Stimulated activated naive CD4-positive, alpha-beta T cell (primary cell): ENCODE measurements at regions not wholly inside any gene's neighbourhood (a gene's known extent, or its start where the extent isn't known, plus 50 kb on each side); places are given as distances from the start of the nearest gene placed in this dataset.

ENCODE experiments used
- DNase-seq, 6 experiments: peaks; one replicate each; lab custom pipeline; 2025; lab: John Stamatoyannopoulos, UW

DNA sequence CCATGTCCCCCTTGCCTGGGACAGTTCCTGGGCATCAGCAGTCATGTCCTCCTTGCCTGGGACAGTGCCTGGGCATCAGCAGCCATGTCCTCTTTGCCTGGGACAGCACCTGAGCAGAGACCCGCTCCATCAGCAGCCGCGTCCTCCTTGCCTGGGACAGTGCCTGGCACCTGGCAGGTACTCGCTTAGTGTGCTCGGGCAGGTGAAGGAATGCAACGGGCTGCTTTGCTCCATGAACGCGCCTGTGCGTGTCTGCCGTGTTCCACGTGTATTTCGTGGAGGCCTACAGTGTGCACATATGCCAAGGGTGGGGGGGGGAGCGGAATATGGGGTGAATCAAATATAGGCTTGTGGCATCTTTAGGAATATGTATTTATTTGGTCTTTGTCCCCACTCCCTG lies 1490.7 kb downstream of the TBC1D22A start:
- no peak for DNase-seq

- DNase-seq = no peak
Observed at GRCh38 chr22:48251629-48252028, 1489.2 kb downstream of the TBC1D22A start.

- no peak for DNase-seq
Observed at GRCh38 chr22:48250937-48251530, 1488.6 kb downstream of the TBC1D22A start.

GRCh38 chr22:48250286-48250895 lies 1487.9 kb downstream of the TBC1D22A start:
- no peak for DNase-seq

GRCh38 chr22:48249713-48250268 lies 1487.3 kb downstream of the TBC1D22A start:
- DNase-seq = no peak

GRCh38 chr22:48248901-48249455 lies 1486.5 kb downstream of the TBC1D22A start:
- no peak for DNase-seq

DNA sequence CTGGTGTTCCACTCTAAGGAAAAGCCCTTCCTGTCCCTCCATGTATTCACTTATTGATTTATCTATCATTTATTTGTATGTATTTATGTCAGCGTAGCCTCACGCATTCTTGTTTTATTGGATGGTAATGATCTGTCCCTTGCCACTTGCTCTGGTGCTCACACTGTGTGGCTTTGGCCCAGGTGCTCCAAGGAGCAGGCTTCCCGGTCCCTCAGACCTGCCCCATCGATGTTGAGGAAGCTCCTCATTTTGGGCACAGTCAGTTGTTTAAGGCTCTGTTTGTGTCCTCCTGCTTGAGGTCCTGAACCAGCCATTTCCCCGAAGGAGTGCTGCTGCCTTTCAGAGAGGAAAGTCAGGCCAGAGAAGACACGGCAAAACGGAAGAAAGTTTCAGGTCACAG lies 1485.4 kb downstream of the TBC1D22A start:
- no peak for DNase-seq

DNA sequence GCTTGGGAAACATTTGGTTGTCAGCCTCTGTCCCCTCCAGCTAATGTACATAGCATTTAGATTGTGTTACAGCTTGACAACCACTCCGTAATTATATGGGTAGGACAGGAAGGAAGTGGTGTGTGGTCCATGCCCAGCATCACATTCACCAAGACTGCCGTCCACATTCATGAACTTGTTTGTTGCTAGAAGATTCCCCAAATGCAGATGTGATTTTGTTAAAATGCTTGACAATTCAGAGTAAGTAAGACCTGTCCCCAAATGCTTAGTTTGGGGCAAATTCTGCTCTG lies 1482.7 kb downstream of the TBC1D22A start:
- DNase-seq = no peak

DNA sequence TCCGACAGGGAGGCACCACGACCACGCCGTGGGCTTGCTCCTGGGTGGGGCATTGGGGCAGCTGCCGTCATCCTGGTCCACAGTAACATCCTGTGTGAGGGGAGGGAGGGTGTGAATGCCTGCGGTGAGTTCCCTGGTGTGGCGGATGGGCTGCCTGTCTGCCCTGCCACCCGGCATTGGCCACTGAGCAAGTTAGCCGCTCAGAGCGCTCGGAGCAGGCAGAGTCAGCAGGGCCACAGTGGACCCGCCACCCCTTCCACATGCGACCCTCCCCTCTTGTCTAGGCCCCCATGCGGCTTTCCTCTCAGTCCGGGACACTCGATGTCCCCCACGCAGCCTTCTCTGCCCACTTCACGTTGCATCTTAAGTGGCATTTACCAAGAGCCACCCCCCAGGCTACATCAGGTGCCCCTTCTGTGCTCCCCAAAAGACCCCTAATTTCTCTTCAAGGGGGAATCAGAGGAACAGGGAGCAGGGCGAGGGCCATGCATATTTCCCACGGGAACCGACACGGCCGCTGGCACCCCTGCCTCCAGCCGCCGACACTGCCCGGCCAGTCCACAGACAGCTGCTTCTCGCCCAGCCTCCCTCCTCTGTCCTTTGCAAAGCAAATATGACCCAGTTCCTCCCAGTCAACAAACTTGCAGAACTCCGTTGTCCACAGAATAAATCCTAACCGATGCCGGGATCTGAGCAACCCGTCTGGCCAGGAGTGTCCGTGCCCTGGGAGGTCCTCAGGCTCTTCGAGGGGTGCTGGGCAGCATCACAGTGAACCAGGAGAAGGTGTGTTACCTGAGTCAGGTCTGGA lies 1482.1 kb downstream of the TBC1D22A start:
- no peak for DNase-seq

GRCh38 chr22:48242461-48242864 lies 1480.0 kb downstream of the TBC1D22A start:
- no peak for DNase-seq

- DNase-seq = no peak
Observed at GRCh38 chr22:48241658-48242057, 1479.2 kb downstream of the TBC1D22A start.

DNA sequence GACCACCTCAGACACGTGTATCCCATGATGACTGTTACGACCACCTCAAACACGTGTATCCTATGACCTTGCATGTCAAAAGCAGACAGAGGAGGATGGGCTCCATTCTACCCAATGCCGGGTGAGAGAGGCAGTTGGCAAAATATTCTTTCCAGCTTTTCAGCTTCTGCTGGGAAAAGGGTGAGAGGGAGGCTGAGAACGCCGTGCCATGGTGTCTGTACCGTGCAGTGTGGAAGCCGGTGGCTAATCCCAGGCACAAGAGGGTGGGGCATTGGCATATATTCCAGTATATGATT lies 1478.4 kb downstream of the TBC1D22A start:
- no peak for DNase-seq

DNA sequence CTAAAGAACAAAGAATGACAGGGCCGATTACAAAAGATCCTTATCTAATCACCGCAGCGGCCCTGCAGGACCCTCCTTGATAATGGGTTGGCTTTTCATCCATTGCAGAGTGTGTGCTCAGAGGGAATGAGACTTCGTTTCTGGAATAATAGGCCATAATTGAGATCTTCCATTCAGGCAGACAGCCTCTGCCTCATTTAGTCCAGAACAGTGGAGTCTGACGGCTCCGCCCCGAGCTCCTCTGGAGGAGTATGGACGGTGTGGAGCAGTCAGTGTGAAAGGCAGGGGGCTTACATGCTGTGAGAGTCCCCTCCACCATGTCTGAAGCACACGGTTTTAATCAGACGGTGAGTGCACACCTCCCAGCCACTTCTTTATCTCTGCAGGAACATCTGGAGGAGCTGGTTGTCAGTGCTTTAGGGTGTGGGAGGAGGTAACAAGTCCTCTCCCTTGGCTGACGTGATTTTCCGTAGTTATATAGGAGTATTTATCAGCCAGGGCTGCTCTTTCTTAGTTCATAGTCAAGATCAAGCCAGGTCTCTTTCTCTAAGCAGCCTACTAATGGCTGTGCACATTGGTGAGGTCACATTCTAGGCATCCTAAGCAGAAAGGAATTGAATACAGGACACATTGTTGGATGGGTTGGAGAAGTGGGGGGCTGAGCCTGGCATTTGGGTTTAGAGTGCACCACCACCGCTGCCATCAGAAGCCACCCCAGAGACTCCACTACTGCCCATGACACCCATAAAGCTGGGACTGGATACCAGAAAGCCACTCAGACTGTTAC lies 1477.9 kb downstream of the TBC1D22A start:
- DNase-seq = no peak

GRCh38 chr22:48239461-48240147 lies 1477.2 kb downstream of the TBC1D22A start:
- no peak for DNase-seq

GRCh38 chr22:48238966-48239365 lies 1476.5 kb downstream of the TBC1D22A start:
- DNase-seq = no peak

- no peak for DNase-seq
Observed at GRCh38 chr22:48238284-48238915, 1476.0 kb downstream of the TBC1D22A start.

- no peak for DNase-seq
Observed at GRCh38 chr22:48237466-48238283, 1475.2 kb downstream of the TBC1D22A start.

- no peak for DNase-seq
Observed at GRCh38 chr22:48236261-48236660, 1473.8 kb downstream of the TBC1D22A start.

DNA sequence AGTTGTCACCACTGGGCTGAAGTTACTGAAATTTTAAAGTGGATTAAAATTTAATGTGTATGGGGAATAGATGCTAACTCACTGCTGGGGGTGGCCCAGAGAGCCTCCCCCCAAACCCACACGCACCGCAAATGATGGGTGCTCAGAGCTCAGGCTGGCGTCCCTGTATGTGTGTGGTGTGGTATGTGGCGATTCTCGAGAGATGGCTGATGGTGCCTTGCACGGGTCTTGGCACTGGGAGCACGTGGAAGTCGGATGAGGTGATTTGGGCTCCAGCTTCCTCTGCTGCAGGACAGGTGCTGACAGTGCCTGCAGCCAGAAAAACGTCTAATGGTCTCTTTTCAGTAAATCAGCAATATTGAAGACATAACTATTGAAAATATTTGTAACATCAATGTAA lies 1473.3 kb downstream of the TBC1D22A start:
- DNase-seq = no peak

- no peak for DNase-seq
Observed at GRCh38 chr22:48234011-48234410, 1471.6 kb downstream of the TBC1D22A start.
